PFSK-1 (cell line): ENCODE measurements at regions not wholly inside any gene's neighbourhood (a gene's known extent, or its start where the extent isn't known, plus 50 kb on each side); places are given as distances from the start of the nearest gene placed in this dataset.

Experiments used
- FOXP2 ChIP-seq: optimal IDR thresholded peaks from 2 replicates; pipeline ENCODE3; 2011; ENCODE audit warnings: borderline replicate concordance, control low read depth, inconsistent platforms; ENCODE audit not compliant: insufficient read depth; ENCODE audit errors: extremely low read length, extremely low read depth
- POLR2AphosphoS5 ChIP-seq: IDR thresholded peaks from 2 replicates; pipeline ENCODE4 v1.6.1; 2012; ENCODE audit warnings: low read depth, mild to moderate bottlenecking, control low read depth, low read length, moderate library complexity
- REST ChIP-seq, 2 experiments: IDR thresholded peaks; 2 replicates each; pipeline versions ENCODE4 v1.6.1 to v1.8.0; 2011 to 2012; ENCODE audit warnings: low read depth in 2 of 2, low read length in 2 of 2, control low read depth in 1 of 2, inconsistent platforms in 1 of 2, mild to moderate bottlenecking in 1 of 2, moderate library complexity in 1 of 2; ENCODE audit not compliant: insufficient read depth in 1 of 2
- SIN3A ChIP-seq: IDR thresholded peaks from 2 replicates; pipeline ENCODE4 v1.6.1; 2012; ENCODE audit warnings: mild to moderate bottlenecking, low read length, moderate library complexity, borderline replicate concordance; ENCODE audit not compliant: insufficient read depth
- TAF1 ChIP-seq: IDR thresholded peaks from 2 replicates; pipeline ENCODE4 v1.6.1; 2012; ENCODE audit warnings: low read length, control low read depth, borderline replicate concordance; ENCODE audit not compliant: insufficient read depth

- TF ChIP-seq TAF1 (no peak), POLR2AphosphoS5 (no peak), SIN3A (no peak), FOXP2 (no peak), REST (IDR thresholded peaks at IDR 0.05; ENCODE audit: insufficient read depth in 1 of 2, low read depth in 2 of 2, low read length in 2 of 2) (no peak)
These were observed 97.0 kb upstream of the GRIK3 start for GRCh38 chr1:37131281-37131680.
